PC-9 (cell line): ENCODE measurements at regions not wholly inside any gene's neighbourhood (a gene's known extent, or its start where the extent isn't known, plus 50 kb on each side); places are given as distances from the start of the nearest gene placed in this dataset.

Experiments used
- BruUV-seq: library from RNA; stranded (reverse); fragments of 400-500 nt; replicated peaks from 2 replicates; lab custom pipeline; 2021; lab: Mats Ljungman, UMichigan
- CTCF ChIA-PET: fragments of 300-600 bp; sonication (Branson Sonifier 250); formaldehyde crosslinking; loops from one replicate; lab custom pipeline; 2022; ENCODE audit warnings: antibody characterized with exemption; lab: Charles Lee
- POLR2A ChIA-PET: fragments of 300-600 bp; sonication (Branson Sonifier 250); formaldehyde crosslinking; loops from one replicate; lab custom pipeline; 2022; ENCODE audit warnings: antibody characterized with exemption; ENCODE audit not compliant: unreplicated experiment; lab: Charles Lee
- DNase-seq, 2 experiments: peaks; one replicate each; pipeline versions ENCODE4 v3.0.0 to v3.0.0-alpha.2; 2015 to 2022; ENCODE audit warnings: mixed read lengths in 1 of 2
- H2AFZ ChIP-seq: fragments of 200-600 bp; sonication (generic); 2 replicates; pipeline ENCODE4 v1.8.1; 2017; ENCODE audit warnings: antibody characterized with exemption
- H3F3A ChIP-seq: fragments of 200-600 bp; sonication (generic); 2 replicates; pipeline ENCODE4 v1.8.1; 2017; ENCODE audit warnings: antibody characterized with exemption, mild to moderate bottlenecking, low read depth; ENCODE audit not compliant: insufficient read depth
- H3K27ac ChIP-seq: fragments of 200-600 bp; sonication (generic); 2 replicates; pipeline ENCODE4 v1.6.1; 2016; ENCODE audit warnings: mixed run types
- H3K27me3 ChIP-seq: fragments of 200-600 bp; sonication (generic); 2 replicates; pipeline ENCODE4 v1.6.1; 2016; ENCODE audit warnings: low read depth, mixed run types; ENCODE audit not compliant: insufficient read depth
- H3K36me3 ChIP-seq: fragments of 200-600 bp; sonication (generic); 2 replicates; pipeline ENCODE4 v1.6.1; 2016; ENCODE audit warnings: low read depth, mixed run types
- H3K4me1 ChIP-seq: fragments of 200-600 bp; sonication (generic); replicated peaks from 2 replicates; pipeline ENCODE4 v1.6.1; 2016; ENCODE audit warnings: mixed run types; ENCODE audit not compliant: insufficient read depth
- H3K4me2 ChIP-seq: fragments of 200-600 bp; sonication (generic); 2 replicates; pipeline ENCODE4 v1.6.1; 2017; ENCODE audit warnings: mixed run types
- H3K4me3 ChIP-seq: fragments of 200-600 bp; sonication (generic); 2 replicates; pipeline ENCODE4 v1.6.1; 2016; ENCODE audit warnings: mixed run types
- H3K79me2 ChIP-seq: fragments of 200-600 bp; sonication (generic); 2 replicates; pipeline ENCODE4 v1.6.1; 2017; ENCODE audit warnings: low read depth, mixed run types
- H3K9me2 ChIP-seq: fragments of 200-600 bp; sonication (generic); 2 replicates; pipeline ENCODE4 v1.8.1; 2017; ENCODE audit warnings: mild to moderate bottlenecking; ENCODE audit not compliant: insufficient read depth
- H3K9me3 ChIP-seq: fragments of 200-600 bp; sonication (generic); 2 replicates; pipeline ENCODE4 v1.8.1; 2016; ENCODE audit warnings: low read depth; ENCODE audit not compliant: insufficient read depth
- H4K20me1 ChIP-seq: fragments of 200-600 bp; sonication (generic); 2 replicates; pipeline ENCODE4 v1.8.1; 2017; ENCODE audit not compliant: insufficient read depth
- EZH2 ChIP-seq: fragments of 200-600 bp; sonication (generic); IDR thresholded peaks from 2 replicates; pipeline ENCODE4 v1.8.0; 2017; ENCODE audit warnings: antibody characterized with exemption, low read depth
- intact Hi-C: fragments of 100-400 bp; cut with micrococcal nuclease; formaldehyde crosslinking; loops from one replicate; pipeline ENCODE4 v1.10.0; 2022; ENCODE audit not compliant: unreplicated experiment
- TF ChIP-seq, protein P1 (sequence below): fragments of 200-600 bp; sonication (generic); conservative IDR thresholded peaks from 2 replicates; pipeline ENCODE4 v1.6.1; 2017; ENCODE audit warnings: mixed run types, antibody characterized with exemption, mild to moderate bottlenecking, moderate library complexity

DNA sequence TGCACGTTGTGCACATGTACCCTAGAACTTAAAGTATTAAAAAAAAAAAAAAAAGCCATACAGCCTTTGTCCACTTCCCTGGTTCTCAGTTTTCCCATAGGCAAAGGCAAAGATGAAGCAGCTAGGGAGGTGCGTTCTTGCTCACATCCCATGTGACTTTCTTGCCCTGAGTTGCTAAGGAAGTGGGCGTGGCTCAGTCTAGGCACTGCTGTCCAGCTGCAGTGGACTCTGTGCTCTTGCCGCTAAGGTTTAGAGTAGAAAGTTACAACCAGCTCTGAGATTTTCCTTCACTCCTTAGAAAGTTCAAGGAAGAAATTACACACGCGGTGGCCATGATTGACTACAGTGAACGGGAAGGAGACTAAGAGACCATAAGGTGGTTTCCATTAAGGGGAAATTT, 144.7 kb downstream of the NAA11 start:
- TF ChIP-seq, protein P1, sequence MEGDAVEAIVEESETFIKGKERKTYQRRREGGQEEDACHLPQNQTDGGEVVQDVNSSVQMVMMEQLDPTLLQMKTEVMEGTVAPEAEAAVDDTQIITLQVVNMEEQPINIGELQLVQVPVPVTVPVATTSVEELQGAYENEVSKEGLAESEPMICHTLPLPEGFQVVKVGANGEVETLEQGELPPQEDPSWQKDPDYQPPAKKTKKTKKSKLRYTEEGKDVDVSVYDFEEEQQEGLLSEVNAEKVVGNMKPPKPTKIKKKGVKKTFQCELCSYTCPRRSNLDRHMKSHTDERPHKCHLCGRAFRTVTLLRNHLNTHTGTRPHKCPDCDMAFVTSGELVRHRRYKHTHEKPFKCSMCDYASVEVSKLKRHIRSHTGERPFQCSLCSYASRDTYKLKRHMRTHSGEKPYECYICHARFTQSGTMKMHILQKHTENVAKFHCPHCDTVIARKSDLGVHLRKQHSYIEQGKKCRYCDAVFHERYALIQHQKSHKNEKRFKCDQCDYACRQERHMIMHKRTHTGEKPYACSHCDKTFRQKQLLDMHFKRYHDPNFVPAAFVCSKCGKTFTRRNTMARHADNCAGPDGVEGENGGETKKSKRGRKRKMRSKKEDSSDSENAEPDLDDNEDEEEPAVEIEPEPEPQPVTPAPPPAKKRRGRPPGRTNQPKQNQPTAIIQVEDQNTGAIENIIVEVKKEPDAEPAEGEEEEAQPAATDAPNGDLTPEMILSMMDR: no peak
- no peak for TF ChIP-seq EZH2
- H2AFZ ChIP-seq: no peak overlapping the region; the same call in 1 of the 2 replicates
- H3K9me3 ChIP-seq: no peaks in the 10 kb centered on the region
- POLR2A ChIA-PET: no interaction called here
- H3F3A ChIP-seq: no peaks in the 10 kb centered on the region
- no peaks in the 10 kb centered on the region for H3K9me2 ChIP-seq
- no peaks in the 10 kb centered on the region for H4K20me1 ChIP-seq
- intact Hi-C loops: no loop called here
- BruUV-seq: no TSS peak
- no peaks in the 10 kb centered on the region for H3K27me3 ChIP-seq
- CTCF ChIA-PET: no interaction called here
- no peak overlapping the region for H3K4me2 ChIP-seq
- no peaks in the 10 kb centered on the region for H3K36me3 ChIP-seq
- no peak overlapping the region for H3K4me3 ChIP-seq
- no peak for DNase-seq
- H3K79me2 ChIP-seq: no peaks in the 10 kb centered on the region
- no peak overlapping the region for H3K27ac ChIP-seq
- H3K4me1 ChIP-seq: no peaks in the 10 kb centered on the region

DNA sequence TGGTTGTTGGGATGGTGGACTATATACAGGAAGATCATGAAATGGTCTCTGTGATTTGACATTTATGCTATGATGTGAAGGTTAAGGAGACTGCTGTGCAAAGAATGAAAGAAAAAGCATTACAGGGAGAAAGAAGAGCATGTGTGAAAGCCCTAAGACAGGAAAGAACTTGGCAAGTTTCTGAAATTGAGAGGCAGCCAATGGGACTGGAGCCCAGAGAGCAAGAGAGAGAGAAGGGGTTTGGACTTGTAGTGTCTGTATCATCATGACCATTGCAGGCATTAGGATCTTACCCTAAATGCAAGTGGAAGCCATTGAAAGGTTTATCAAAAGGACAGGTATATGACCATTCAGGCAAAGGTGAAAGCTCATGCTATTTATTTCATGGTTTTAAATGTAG, 147.1 kb downstream of the NAA11 start:
- Histone ChIP-seq H3K9me2 (no peaks in the 10 kb centered on the region), H3K9me3 (no peaks in the 10 kb centered on the region), H3K4me1 (no peaks in the 10 kb centered on the region), H3K36me3 (no peaks in the 10 kb centered on the region), H2AFZ (no peak overlapping the region), H4K20me1 (no peaks in the 10 kb centered on the region), H3K27ac (no peak overlapping the region), H3K27me3 (no peaks in the 10 kb centered on the region), H3K79me2 (no peaks in the 10 kb centered on the region), H3K4me3 (no peak overlapping the region), H3K4me2 (no peak overlapping the region), H3F3A (no peaks in the 10 kb centered on the region)
- no TSS peak for BruUV-seq
- no peak for DNase-seq
- ChIA-PET POLR2A (no interaction called here), CTCF (no interaction called here)
- intact Hi-C loops: no loop called here
- no peak for TF ChIP-seq EZH2
- TF ChIP-seq, protein P1: no peak

DNA sequence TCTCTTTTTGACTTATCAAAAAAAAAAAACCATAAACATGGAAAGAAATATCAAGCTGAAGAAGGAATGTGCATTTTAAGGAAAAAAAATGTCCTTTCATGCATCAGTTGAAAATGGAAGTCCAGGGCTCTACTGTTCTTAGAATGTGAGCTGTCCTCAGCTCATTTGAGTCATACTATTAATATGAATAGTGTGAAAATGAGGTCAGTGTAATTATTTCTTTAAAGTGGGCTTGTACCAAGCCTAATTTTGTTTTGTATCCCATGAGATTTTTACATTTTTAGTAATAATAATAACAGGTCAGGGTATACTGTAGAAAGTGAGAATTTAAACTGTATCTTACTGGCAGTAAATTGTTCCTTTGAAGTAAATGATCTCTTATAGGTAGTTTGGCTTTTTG, 148.5 kb downstream of the NAA11 start:
- no peaks in the 10 kb centered on the region for H3K27me3 ChIP-seq
- ChIA-PET POLR2A (no interaction called here), CTCF (no interaction called here)
- no peaks in the 10 kb centered on the region for H3K36me3 ChIP-seq
- H4K20me1 ChIP-seq: no peaks in the 10 kb centered on the region
- H3K4me2 ChIP-seq: no peak overlapping the region
- H3K4me3 ChIP-seq: no peak overlapping the region
- no peaks in the 10 kb centered on the region for H3K79me2 ChIP-seq
- intact Hi-C loops: no loop called here
- no peak overlapping the region for H3K27ac ChIP-seq
- H3K4me1 ChIP-seq: no peaks in the 10 kb centered on the region
- no peak for TF ChIP-seq EZH2
- TF ChIP-seq, protein P1: no peak
- no peaks in the 10 kb centered on the region for H3F3A ChIP-seq
- H3K9me2 ChIP-seq: no peaks in the 10 kb centered on the region
- no peak overlapping the region for H2AFZ ChIP-seq
- no peak for DNase-seq
- no TSS peak for BruUV-seq
- no peaks in the 10 kb centered on the region for H3K9me3 ChIP-seq
